ENCODE measurements at regions not wholly inside any gene's neighbourhood (a gene's known extent, or its start where the extent isn't known, plus 50 kb on each side); places are given as distances from the start of the nearest gene placed in this dataset.

GRCh38 chr16:86214326-86215232, 295.7 kb upstream of the FOXF1 start:
- TF ChIP-seq SPI1 (IDR thresholded peaks at IDR 0.05; ENCODE audit: low read depth, low read length): no peak
- no peak for TF ChIP-seq TAF1 (IDR thresholded peaks at IDR 0.05; ENCODE audit: low read depth, low read length)
- no peak for TF ChIP-seq POLR2AphosphoS5 (IDR thresholded peaks at IDR 0.05; ENCODE audit: low read depth, low read length)
- TF ChIP-seq PAX5 (IDR thresholded peaks at IDR 0.05; ENCODE audit: insufficient read depth, low read length, severe bottlenecking): no peak
- TF ChIP-seq POLR2A (IDR thresholded peaks at IDR 0.05; ENCODE audit: low read depth, low read length): no peak
- no peak for TF ChIP-seq POU2F2 (IDR thresholded peaks at IDR 0.05; ENCODE audit: low read depth, low read length)
- DNase-seq (ENCODE audit: insufficient read length, low spot score) (no peak), FAIRE-seq (no peak)

GRCh38 chr16:86215233-86215978, 294.9 kb upstream of the FOXF1 start:
- TF ChIP-seq SPI1 (IDR thresholded peaks at IDR 0.05; ENCODE audit: low read depth, low read length): no peak
- TF ChIP-seq POLR2AphosphoS5 (IDR thresholded peaks at IDR 0.05; ENCODE audit: low read depth, low read length): no peak
- TF ChIP-seq POLR2A (IDR thresholded peaks at IDR 0.05; ENCODE audit: low read depth, low read length): no peak
- DNase-seq (ENCODE audit: insufficient read length, low spot score): no peak
- no peak for FAIRE-seq

GRCh38 chr16:86215979-86216585, 294.2 kb upstream of the FOXF1 start:
- no peak for TF ChIP-seq TAF1 (IDR thresholded peaks at IDR 0.05; ENCODE audit: low read depth, low read length)
- no peak for TF ChIP-seq PAX5 (IDR thresholded peaks at IDR 0.05; ENCODE audit: insufficient read depth, low read length, severe bottlenecking)
- TF ChIP-seq SPI1 (IDR thresholded peaks at IDR 0.05; ENCODE audit: low read depth, low read length): no peak
- no peak for TF ChIP-seq POLR2AphosphoS5 (IDR thresholded peaks at IDR 0.05; ENCODE audit: low read depth, low read length)
- no peak for TF ChIP-seq POU2F2 (IDR thresholded peaks at IDR 0.05; ENCODE audit: low read depth, low read length)
- no peak for TF ChIP-seq POLR2A (IDR thresholded peaks at IDR 0.05; ENCODE audit: low read depth, low read length)
- DNase-seq (ENCODE audit: insufficient read length, low spot score) (no peak), FAIRE-seq (no peak)

GRCh38 chr16:86216591-86216990, 293.7 kb upstream of the FOXF1 start:
- DNase-seq (ENCODE audit: insufficient read length, low spot score): no peak
- no peak for TF ChIP-seq PAX5 (IDR thresholded peaks at IDR 0.05; ENCODE audit: insufficient read depth, low read length, severe bottlenecking)
- TF ChIP-seq POLR2AphosphoS5 (IDR thresholded peaks at IDR 0.05; ENCODE audit: low read depth, low read length): no peak
- TF ChIP-seq TAF1 (IDR thresholded peaks at IDR 0.05; ENCODE audit: low read depth, low read length): no peak
- TF ChIP-seq POLR2A (IDR thresholded peaks at IDR 0.05; ENCODE audit: low read depth, low read length): no peak
- TF ChIP-seq SPI1 (IDR thresholded peaks at IDR 0.05; ENCODE audit: low read depth, low read length): no peak
- TF ChIP-seq POU2F2 (IDR thresholded peaks at IDR 0.05; ENCODE audit: low read depth, low read length): no peak
- FAIRE-seq: no peak

- no peak for TF ChIP-seq SPI1 (IDR thresholded peaks at IDR 0.05; ENCODE audit: low read depth, low read length)
- TF ChIP-seq TAF1 (IDR thresholded peaks at IDR 0.05; ENCODE audit: low read depth, low read length): no peak
- no peak for TF ChIP-seq POLR2AphosphoS5 (IDR thresholded peaks at IDR 0.05; ENCODE audit: low read depth, low read length)
- TF ChIP-seq POU2F2 (IDR thresholded peaks at IDR 0.05; ENCODE audit: low read depth, low read length): no peak
- no peak for TF ChIP-seq PAX5 (IDR thresholded peaks at IDR 0.05; ENCODE audit: insufficient read depth, low read length, severe bottlenecking)
- no peak for TF ChIP-seq POLR2A (IDR thresholded peaks at IDR 0.05; ENCODE audit: low read depth, low read length)
- DNase-seq (ENCODE audit: insufficient read length, low spot score) (no peak), FAIRE-seq (no peak)
Observed at GRCh38 chr16:86217001-86217890, 293.1 kb upstream of the FOXF1 start.

- DNase-seq (ENCODE audit: insufficient read length, low spot score) (no peak), FAIRE-seq (no peak)
- TF ChIP-seq TAF1 (IDR thresholded peaks at IDR 0.05; ENCODE audit: low read depth, low read length) (no peak), POU2F2 (IDR thresholded peaks at IDR 0.05; ENCODE audit: low read depth, low read length) (no peak), POLR2AphosphoS5 (IDR thresholded peaks at IDR 0.05; ENCODE audit: low read depth, low read length) (no peak)
Observed at GRCh38 chr16:86217891-86218270, 292.4 kb upstream of the FOXF1 start.

- no peak for TF ChIP-seq POLR2AphosphoS5 (IDR thresholded peaks at IDR 0.05; ENCODE audit: low read depth, low read length)
- FAIRE-seq (no peak), DNase-seq (ENCODE audit: insufficient read length, low spot score) (no peak)
Observed at GRCh38 chr16:86218479-86219170, 291.7 kb upstream of the FOXF1 start.

- FAIRE-seq: no peak
Observed at GRCh38 chr16:86219655-86220445, 290.5 kb upstream of the FOXF1 start.

More at GRCh38 chr16:86219655-86220445, 290.5 kb upstream of the FOXF1 start:
- TF ChIP-seq PAX5 (IDR thresholded peaks at IDR 0.05; ENCODE audit: insufficient read depth, low read length, severe bottlenecking): no peak
- no peak for TF ChIP-seq POU2F2 (IDR thresholded peaks at IDR 0.05; ENCODE audit: low read depth, low read length)
- no peak for TF ChIP-seq SPI1 (IDR thresholded peaks at IDR 0.05; ENCODE audit: low read depth, low read length)
- TF ChIP-seq POLR2A (IDR thresholded peaks at IDR 0.05; ENCODE audit: low read depth, low read length): no peak
- no peak for TF ChIP-seq POLR2AphosphoS5 (IDR thresholded peaks at IDR 0.05; ENCODE audit: low read depth, low read length)
- no peak for TF ChIP-seq TAF1 (IDR thresholded peaks at IDR 0.05; ENCODE audit: low read depth, low read length)
- DNase-seq (ENCODE audit: insufficient read length, low spot score): no peak
